Activated naive CD4-positive, alpha-beta T cell treated with Interleukin-2 at 50 U/mL for 16 hours (primary cell): ENCODE measurements at regions not wholly inside any gene's neighbourhood (a gene's known extent, or its start where the extent isn't known, plus 50 kb on each side); places are given as distances from the start of the nearest gene placed in this dataset.

Experiments
- DNase-seq: peaks from one replicate; pipeline ENCODE4 v3.0.0-alpha.2; 2020

DNA sequence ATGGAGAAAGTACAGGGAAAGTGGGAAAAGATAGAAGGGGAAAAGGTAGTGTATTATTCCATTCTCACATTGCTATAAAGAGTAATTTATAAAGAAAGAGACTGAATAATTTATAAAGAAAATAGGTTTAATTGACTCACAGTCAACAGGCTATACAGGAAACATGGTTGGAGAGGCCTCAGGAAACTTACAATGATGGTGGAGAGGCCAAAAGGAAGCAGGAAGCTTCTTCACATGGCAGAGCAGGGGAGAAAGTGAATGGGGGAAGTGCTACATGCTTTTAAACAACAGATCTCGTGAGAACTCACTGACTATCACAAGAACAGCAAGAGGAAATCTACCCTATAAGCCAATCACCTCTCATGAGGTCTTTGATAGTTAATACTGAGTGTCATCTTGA lies 725.0 kb upstream of the FLRT2 start:
- no peak for DNase-seq

- no peak for DNase-seq
Measured at GRCh38 chr14:84806181-84806580, 723.8 kb upstream of the FLRT2 start.

- DNase-seq: no peak
Measured at GRCh38 chr14:84806622-84807021, 723.3 kb upstream of the FLRT2 start.

DNA sequence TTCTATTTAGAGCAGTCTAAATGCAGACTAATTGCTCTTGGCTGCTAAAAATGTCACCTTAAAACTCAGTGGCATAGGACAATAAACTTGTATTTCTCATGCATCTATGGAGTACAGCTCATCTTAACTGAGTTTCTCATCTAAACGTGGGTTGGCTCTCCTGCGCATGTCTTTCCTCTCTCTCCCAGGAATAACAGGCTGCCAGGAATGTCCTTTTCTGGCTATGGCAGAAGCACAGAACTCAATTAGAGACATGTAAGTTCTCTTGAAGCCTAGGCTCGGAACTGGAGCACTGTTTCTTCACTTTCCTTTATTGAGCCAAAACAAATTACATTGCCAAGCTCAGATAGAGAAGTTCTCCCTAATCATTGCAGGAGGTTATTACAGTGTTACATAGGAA lies 722.3 kb upstream of the FLRT2 start:
- DNase-seq: no peak

GRCh38 chr14:84809158-84809557 lies 720.8 kb upstream of the FLRT2 start:
- DNase-seq: no peak

DNA sequence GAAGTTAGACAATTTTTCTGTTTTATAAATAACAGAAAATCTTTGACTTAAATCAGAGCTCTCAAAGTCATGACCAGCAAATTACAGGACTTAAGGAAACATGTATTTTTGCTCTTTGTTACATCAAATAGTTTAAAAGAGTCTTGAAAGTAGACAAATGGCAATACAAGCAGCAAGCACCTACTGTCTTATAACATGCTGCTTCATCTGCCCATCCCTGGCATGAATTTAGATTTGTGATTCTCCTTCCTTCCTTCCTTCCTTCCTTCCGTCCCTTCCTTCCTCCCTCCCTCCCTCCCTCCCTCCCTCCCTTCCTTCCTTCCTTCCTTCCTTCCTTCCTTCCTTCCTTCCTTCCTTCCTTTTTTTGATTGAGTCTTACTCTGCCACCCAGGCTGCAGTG lies 715.6 kb upstream of the FLRT2 start:
- DNase-seq: no peak

DNA sequence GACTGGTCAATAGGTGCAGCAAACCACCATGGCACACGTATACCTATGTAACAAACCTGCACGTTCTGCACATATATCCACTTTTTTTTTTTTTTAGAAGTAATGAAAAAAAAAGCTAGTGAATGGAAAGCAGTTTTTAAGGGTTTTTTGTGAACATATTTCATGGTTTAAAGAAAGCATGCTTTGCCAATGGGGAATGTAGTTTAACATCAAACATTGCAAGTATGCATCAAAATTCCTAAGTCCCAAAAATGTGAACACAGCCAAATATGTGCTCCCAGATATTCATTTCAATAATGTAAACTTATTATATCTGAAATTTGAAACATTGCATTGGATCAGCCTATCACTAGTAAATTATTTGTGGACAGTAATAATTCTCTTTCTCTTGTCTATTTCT lies 710.4 kb upstream of the FLRT2 start:
- no peak for DNase-seq

DNA sequence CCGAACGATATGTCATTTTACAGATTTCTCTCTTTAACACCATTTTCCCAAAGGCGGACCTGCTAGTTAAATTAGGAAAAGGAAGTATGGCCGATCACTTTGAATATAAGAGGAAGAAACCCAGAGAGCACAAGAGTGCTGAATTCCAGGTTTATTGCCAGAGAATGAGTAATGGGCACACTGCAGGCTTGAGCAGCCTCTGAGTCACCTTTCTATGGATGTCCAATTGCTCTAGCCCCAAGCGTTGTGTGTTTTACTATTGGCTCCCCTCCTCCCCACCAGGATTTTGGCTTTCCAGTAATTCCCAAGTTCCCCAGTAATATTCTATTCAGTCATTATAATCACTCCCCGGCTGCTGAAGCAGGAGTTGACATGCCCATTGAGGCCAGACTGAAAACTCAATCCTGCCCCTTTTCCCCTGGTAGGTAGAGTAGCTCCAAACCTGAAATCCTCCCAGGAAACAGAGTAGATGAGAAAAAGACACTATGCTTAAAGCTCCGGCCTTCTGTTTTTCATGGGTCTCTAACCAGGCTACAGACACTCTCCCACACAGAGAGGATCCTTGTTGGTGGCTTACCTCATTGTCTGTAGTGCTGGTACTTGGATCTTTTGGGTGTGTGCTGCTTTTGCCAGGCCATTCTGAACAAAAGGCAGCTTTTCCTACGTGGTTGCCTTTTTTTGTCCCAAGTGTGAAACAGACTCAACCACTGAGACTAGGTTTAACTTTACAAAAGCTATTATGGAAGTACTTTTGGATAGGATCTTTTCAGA lies 704.3 kb upstream of the FLRT2 start:
- no peak for DNase-seq

DNA sequence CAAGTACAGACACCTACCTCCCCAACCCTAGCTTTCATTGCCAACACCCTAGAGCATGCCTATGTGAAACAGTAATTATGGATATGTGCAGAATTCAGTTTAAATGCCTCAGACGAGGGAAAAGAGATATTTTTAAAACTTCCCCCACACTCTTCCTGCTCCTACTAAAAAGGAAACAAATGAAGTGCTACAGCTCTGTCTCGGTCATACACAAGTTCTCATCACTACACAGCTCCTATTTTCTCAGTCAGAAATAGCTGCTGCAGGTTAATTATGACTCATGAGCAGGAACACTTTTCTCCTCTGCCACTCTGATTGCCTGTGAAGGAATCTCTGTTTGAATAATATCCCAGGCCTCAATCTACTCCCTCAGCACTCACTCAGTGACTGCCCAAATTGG lies 703.6 kb upstream of the FLRT2 start:
- no peak for DNase-seq

DNA sequence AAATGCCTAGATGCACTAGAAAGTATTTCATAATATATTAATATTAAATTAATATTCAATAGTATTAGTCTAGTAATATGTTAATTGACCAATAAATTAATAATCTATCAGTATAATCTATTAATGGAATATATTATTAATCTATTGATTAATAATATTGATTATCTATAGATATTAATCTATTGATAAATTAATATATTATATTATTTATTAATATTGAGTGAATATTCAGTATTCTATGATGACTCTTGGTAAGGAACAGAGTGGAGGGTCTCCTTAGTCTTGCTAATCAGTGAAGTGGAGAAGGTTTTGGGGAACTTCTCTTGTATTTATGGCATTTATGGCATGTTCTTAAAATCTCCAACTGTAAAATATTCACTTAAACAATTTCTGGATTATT lies 679.3 kb upstream of the FLRT2 start:
- DNase-seq: no peak

- DNase-seq: no peak
Measured at GRCh38 chr14:84856751-84857534, 673.0 kb upstream of the FLRT2 start.

GRCh38 chr14:84857571-84857970 lies 672.4 kb upstream of the FLRT2 start:
- DNase-seq: no peak

DNA sequence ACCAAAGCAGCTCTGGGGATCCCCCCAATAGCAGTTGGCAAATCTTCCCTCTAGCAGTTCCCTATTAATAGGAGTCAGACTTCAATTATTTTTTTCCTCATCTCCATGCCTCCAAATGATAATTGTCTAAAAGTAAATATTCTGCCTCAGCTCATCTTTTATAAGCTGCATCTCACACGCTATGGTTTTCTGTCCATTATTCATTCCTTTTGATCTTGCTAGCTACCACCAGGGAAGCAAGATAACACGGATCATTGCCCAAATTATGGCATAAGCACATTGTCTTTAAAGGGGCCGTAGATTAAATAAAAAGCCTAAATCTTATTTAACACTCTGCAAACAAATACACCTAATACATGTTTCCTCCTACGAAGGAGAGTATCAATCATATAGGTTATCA lies 670.8 kb upstream of the FLRT2 start:
- DNase-seq: no peak

GRCh38 chr14:84864548-84865271 lies 665.2 kb upstream of the FLRT2 start:
- DNase-seq: no peak

- no peak for DNase-seq
Measured at GRCh38 chr14:84871734-84872133, 658.2 kb upstream of the FLRT2 start.

- no peak for DNase-seq
Measured at GRCh38 chr14:84874436-84874835, 655.5 kb upstream of the FLRT2 start.

GRCh38 chr14:84877061-84877460 lies 652.9 kb upstream of the FLRT2 start:
- no peak for DNase-seq

DNA sequence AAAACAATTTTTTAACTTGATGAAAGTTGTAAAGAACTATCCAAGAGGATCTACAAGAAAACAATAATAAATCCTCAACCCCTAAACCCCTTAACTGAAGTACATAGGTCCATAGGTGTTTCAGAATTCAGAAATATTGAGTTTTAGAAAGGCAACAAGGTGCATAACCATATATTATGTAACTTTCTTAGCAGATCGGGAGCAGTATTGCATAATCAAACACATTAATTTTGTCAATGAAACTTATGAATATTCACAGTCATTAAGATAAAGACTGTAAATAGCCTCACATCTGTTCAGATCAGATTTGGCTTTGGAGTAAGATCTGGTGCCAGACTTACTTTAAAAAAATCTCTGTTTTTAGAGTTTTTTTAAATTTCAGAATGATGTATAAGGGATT lies 647.1 kb upstream of the FLRT2 start:
- no peak for DNase-seq

DNA sequence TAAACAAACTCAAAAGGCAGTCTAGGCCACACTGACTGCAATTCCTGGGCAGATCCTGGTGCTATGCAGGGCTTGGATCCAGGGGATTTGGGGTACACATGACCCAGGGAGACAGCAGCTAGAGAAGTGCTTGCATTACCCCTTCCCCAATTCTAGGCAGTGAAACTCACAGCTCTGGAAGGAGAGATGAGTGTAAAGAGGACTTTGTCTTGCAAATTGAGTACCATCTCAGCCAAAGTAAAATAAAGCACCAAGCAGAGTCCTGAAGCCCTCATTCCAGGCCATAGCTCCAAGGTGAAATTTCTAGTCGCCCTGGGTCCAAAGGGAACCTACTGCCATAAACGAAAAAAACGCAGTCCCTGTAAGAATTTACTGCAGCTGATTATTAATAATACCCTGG lies 644.9 kb upstream of the FLRT2 start:
- DNase-seq: no peak

GRCh38 chr14:84891404-84891803 lies 638.5 kb upstream of the FLRT2 start:
- DNase-seq: no peak

- DNase-seq: no peak
Measured at GRCh38 chr14:84894254-84894653, 635.7 kb upstream of the FLRT2 start.

GRCh38 chr14:84922370-84922769 lies 607.6 kb upstream of the FLRT2 start:
- DNase-seq: no peak

GRCh38 chr14:84926656-84927055 lies 603.3 kb upstream of the FLRT2 start:
- DNase-seq: no peak
